HCT116 (cell line): ENCODE measurements at regions not wholly inside any gene's neighbourhood (a gene's known extent, or its start where the extent isn't known, plus 50 kb on each side); places are given as distances from the start of the nearest gene placed in this dataset.

ENCODE experiments used
- ATAC-seq: fragments of 200-7000 bp; cut with Tn5 transposase; 2 replicates; pipeline ENCODE4 v1.9.1; 2020; ENCODE audit warnings: mild to moderate bottlenecking, moderate library complexity
- BruUV-seq: library from RNA; stranded (reverse); fragments of 400-500 nt; replicated peaks from 2 replicates; lab custom pipeline; 2021; lab: Mats Ljungman, UMichigan
- CTCF ChIA-PET: fragments of 300-600 bp; sonication (Branson Sonifier 250); formaldehyde crosslinking; loops from one replicate; lab custom pipeline; 2021; ENCODE audit warnings: antibody characterized with exemption; lab: Charles Lee
- POLR2A ChIA-PET: fragments of 300-600, 350-600 bp; sonication (Branson Sonifier 250); formaldehyde crosslinking; loops from one replicate; lab custom pipeline; 2021; ENCODE audit warnings: antibody characterized with exemption; lab: Charles Lee
- RAD21 ChIA-PET, 2 experiments: fragments of 300-600 bp; sonication (Branson Sonifier 250); formaldehyde crosslinking; loops; one replicate each; lab custom pipeline; 2023; ENCODE audit warnings: low total read pairs in 2 of 2; ENCODE audit not compliant: uncharacterized antibody in 2 of 2, unreplicated experiment in 2 of 2, low non-redundant PET in 1 of 2; lab: Charles Lee
- DNase-seq: peaks from one replicate; pipeline ENCODE4 v3.0.0-alpha.2; 2010; ENCODE audit warnings: low read depth, low spot score
- H2AFZ ChIP-seq: fragments of 200-600 bp; shearing (Covaris generic), sonication (generic); 2 replicates; pipeline ENCODE4 v1.6.1; 2017; ENCODE audit warnings: low read depth, mixed run types, mixed read lengths, antibody characterized with exemption, low read length; ENCODE audit not compliant: poor library complexity, severe bottlenecking
- H3K27ac ChIP-seq: 2 replicates; pipeline ENCODE4 v1.5.1; 2012; ENCODE audit warnings: low read depth, low read length
- H3K27me3 ChIP-seq: fragments of 200-600 bp; sonication (generic); 2 replicates; pipeline ENCODE4 v1.6.1; 2016; ENCODE audit warnings: mixed run types, low read length, mixed read lengths; ENCODE audit not compliant: insufficient read depth
- H3K36me3 ChIP-seq, 2 experiments: fragments of 200-500 bp in 1 of 2; fragments of 200-600 bp in 1 of 2; sonication (Bioruptor generic) in 1 of 2; sonication (generic) in 1 of 2; 2 replicates each; pipeline versions ENCODE4 v1.5.1 to v1.6.1; 2014 to 2016; ENCODE audit warnings: low read length in 2 of 2, inconsistent platforms in 1 of 2, mixed read lengths in 1 of 2, mixed run types in 1 of 2; ENCODE audit not compliant: insufficient read depth in 2 of 2, control insufficient read depth in 1 of 2
- H3K4me1 ChIP-seq, 2 experiments: fragments of 200-600 bp in 1 of 2; sonication (generic) in 1 of 2; 2 replicates each; pipeline versions ENCODE4 v1.5.1 to v1.6.1; 2012 to 2017; ENCODE audit warnings: low read length in 2 of 2, inconsistent platforms in 1 of 2, mild to moderate bottlenecking in 1 of 2, mixed read lengths in 1 of 2, mixed run types in 1 of 2, moderate library complexity in 1 of 2; ENCODE audit not compliant: insufficient read depth in 2 of 2, control insufficient read depth in 1 of 2
- H3K4me2 ChIP-seq: fragments of 200-600 bp; sonication (generic); 2 replicates; pipeline ENCODE4 v1.6.1; 2017; ENCODE audit warnings: mixed run types, low read length, mixed read lengths
- H3K4me3 ChIP-seq, 2 experiments: fragments of 200-600 bp in 1 of 2; sonication (generic) in 1 of 2; replicated peaks in 1 of 2; 2 replicates each; pipeline ENCODE4 v1.5.1; 2011 to 2016; ENCODE audit warnings: low read length in 2 of 2, control low read depth in 1 of 2, low read depth in 1 of 2, mild to moderate bottlenecking in 1 of 2, mixed read lengths in 1 of 2, mixed run types in 1 of 2
- H3K79me2 ChIP-seq: fragments of 200-600 bp; sonication (generic); 2 replicates; pipeline ENCODE4 v1.6.1; 2017; ENCODE audit warnings: mild to moderate bottlenecking, mixed run types, low read length, moderate library complexity, mixed read lengths; ENCODE audit not compliant: insufficient read depth
- H3K9ac ChIP-seq: fragments of 200-600 bp; sonication (generic); 2 replicates; pipeline ENCODE4 v1.6.1; 2016; ENCODE audit warnings: low read length, mixed read lengths
- H3K9me2 ChIP-seq: fragments of 200-600 bp; sonication (generic), shearing (Covaris generic); 2 replicates; pipeline ENCODE4 v1.6.1; 2017; ENCODE audit warnings: mixed run types, mild to moderate bottlenecking, moderate library complexity; ENCODE audit not compliant: insufficient read depth
- H3K9me3 ChIP-seq, 2 experiments: fragments of 200-500 bp in 1 of 2; fragments of 200-600 bp in 1 of 2; sonication (Bioruptor generic) in 1 of 2; sonication (generic) in 1 of 2; 2 replicates each; pipeline ENCODE4 v1.6.1; 2014 to 2017; ENCODE audit warnings: low read length in 2 of 2, mixed read lengths in 2 of 2, inconsistent platforms in 1 of 2, low read depth in 1 of 2, mild to moderate bottlenecking in 1 of 2, mixed run types in 1 of 2, moderate library complexity in 1 of 2; ENCODE audit not compliant: control insufficient read depth in 1 of 2, insufficient read depth in 1 of 2
- H4K20me1 ChIP-seq: fragments of 200-600 bp; sonication (generic), shearing (Covaris generic); 2 replicates; pipeline ENCODE4 v1.6.1; 2017; ENCODE audit warnings: mixed run types, mild to moderate bottlenecking, moderate library complexity; ENCODE audit not compliant: insufficient read depth
- CBX3 ChIP-seq: IDR thresholded peaks from 2 replicates; pipeline ENCODE4 v1.6.1; 2012; ENCODE audit warnings: low read depth
- CEBPB ChIP-seq: IDR thresholded peaks from 2 replicates; pipeline ENCODE4 v1.6.1; 2012; ENCODE audit warnings: low read depth
- ELF1 ChIP-seq: IDR thresholded peaks from 2 replicates; pipeline ENCODE4 v1.6.1; 2012; ENCODE audit warnings: low read depth, borderline replicate concordance
- EZH2phosphoT487 ChIP-seq: fragments of 200-600 bp; IDR thresholded peaks from 2 replicates; pipeline ENCODE4 v1.6.1; 2018; ENCODE audit warnings: antibody characterized with exemption, borderline replicate concordance
- JUND ChIP-seq: IDR thresholded peaks from 2 replicates; pipeline ENCODE4 v1.6.1; 2012
- MAX ChIP-seq: IDR thresholded peaks from 2 replicates; pipeline ENCODE4 v1.6.1; 2012
- POLR2A ChIP-seq: IDR thresholded peaks from 2 replicates; pipeline ENCODE4 v1.7.0; 2011; ENCODE audit warnings: borderline replicate concordance; ENCODE audit not compliant: insufficient read depth, insufficient read length; ENCODE audit errors: extremely low read depth
- SRF ChIP-seq: IDR thresholded peaks from 2 replicates; pipeline ENCODE4 v1.6.1; 2012; ENCODE audit warnings: low read depth
- TCF7L2 ChIP-seq: IDR thresholded peaks from 2 replicates; pipeline ENCODE4 v1.7.0; 2011; ENCODE audit warnings: borderline replicate concordance, inconsistent platforms; ENCODE audit not compliant: insufficient read depth, insufficient read length; ENCODE audit errors: extremely low read depth
- ZFX ChIP-seq: fragments of 450-650 bp; IDR thresholded peaks from 2 replicates; pipeline ENCODE4 v1.6.1; 2017
- ZNF274 ChIP-seq: fragments of 200-500 bp; sonication (Bioruptor generic); IDR thresholded peaks from 2 replicates; pipeline ENCODE4 v1.6.1; 2014; ENCODE audit warnings: mild to moderate bottlenecking, low read depth, low read length, inconsistent platforms
- intact Hi-C: fragments of 100-400 bp; cut with micrococcal nuclease; formaldehyde crosslinking; loops from 2 replicates; pipeline ENCODE4 v1.10.0; 2022
- TF ChIP-seq, protein P1 (sequence below): IDR thresholded peaks from 2 replicates; pipeline ENCODE4 v1.6.1; 2012; ENCODE audit warnings: low read depth
- TF ChIP-seq, protein P2 (sequence below), 3 experiments: fragments of 200-600 bp in 1 of 3; sonication (generic) in 1 of 3; IDR thresholded peaks in 2 of 3; conservative IDR thresholded peaks in 1 of 3; 2 replicates each; pipeline ENCODE4 v1.5.1; 2012 to 2017; ENCODE audit warnings: low read depth in 2 of 3, low read length in 2 of 3, antibody characterized with exemption in 1 of 3, borderline replicate concordance in 1 of 3, control low read depth in 1 of 3, mild to moderate bottlenecking in 1 of 3, mixed read lengths in 1 of 3, mixed run types in 1 of 3, moderate library complexity in 1 of 3; ENCODE audit not compliant: insufficient read depth in 1 of 3
- TF ChIP-seq, protein P3 (sequence below): IDR thresholded peaks from 2 replicates; pipeline ENCODE4 v1.6.1; 2012
- TF ChIP-seq, protein P4 (sequence below): IDR thresholded peaks from 2 replicates; pipeline ENCODE4 v1.6.1; 2011; ENCODE audit warnings: mild to moderate bottlenecking, low read length, moderate library complexity; ENCODE audit not compliant: insufficient replicate concordance; ENCODE audit errors: extremely low read depth

GRCh38 chr14:29265852-29266251 is 499.3 kb downstream of the FOXG1 start:
- Histone ChIP-seq H3K79me2 (no peaks in the 10 kb centered on the region), H2AFZ (no peak overlapping the region), H3K4me3 (no peak overlapping the region), H3K36me3 (no peaks in the 10 kb centered on the region), H3K27me3 (no peaks in the 10 kb centered on the region), H3K4me2 (no peak overlapping the region), H3K9me2 (no peaks in the 10 kb centered on the region), H3K9me3 (peaks cover 6 to 11% of the 10 kb centered on the region in 2 experiments; a peak in 2 of 4 replicates), H4K20me1 (no peaks in the 10 kb centered on the region; the same call in 1 of the 2 replicates), H3K9ac (no peak overlapping the region), H3K4me1 (no peaks in the 10 kb centered on the region), H3K27ac (no peak overlapping the region)
- intact Hi-C loops, result no loop called here
- TF ChIP-seq, protein P1, sequence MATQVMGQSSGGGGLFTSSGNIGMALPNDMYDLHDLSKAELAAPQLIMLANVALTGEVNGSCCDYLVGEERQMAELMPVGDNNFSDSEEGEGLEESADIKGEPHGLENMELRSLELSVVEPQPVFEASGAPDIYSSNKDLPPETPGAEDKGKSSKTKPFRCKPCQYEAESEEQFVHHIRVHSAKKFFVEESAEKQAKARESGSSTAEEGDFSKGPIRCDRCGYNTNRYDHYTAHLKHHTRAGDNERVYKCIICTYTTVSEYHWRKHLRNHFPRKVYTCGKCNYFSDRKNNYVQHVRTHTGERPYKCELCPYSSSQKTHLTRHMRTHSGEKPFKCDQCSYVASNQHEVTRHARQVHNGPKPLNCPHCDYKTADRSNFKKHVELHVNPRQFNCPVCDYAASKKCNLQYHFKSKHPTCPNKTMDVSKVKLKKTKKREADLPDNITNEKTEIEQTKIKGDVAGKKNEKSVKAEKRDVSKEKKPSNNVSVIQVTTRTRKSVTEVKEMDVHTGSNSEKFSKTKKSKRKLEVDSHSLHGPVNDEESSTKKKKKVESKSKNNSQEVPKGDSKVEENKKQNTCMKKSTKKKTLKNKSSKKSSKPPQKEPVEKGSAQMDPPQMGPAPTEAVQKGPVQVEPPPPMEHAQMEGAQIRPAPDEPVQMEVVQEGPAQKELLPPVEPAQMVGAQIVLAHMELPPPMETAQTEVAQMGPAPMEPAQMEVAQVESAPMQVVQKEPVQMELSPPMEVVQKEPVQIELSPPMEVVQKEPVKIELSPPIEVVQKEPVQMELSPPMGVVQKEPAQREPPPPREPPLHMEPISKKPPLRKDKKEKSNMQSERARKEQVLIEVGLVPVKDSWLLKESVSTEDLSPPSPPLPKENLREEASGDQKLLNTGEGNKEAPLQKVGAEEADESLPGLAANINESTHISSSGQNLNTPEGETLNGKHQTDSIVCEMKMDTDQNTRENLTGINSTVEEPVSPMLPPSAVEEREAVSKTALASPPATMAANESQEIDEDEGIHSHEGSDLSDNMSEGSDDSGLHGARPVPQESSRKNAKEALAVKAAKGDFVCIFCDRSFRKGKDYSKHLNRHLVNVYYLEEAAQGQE, result no peak
- TF ChIP-seq ZFX, result no peak
- TF ChIP-seq, protein P2, sequence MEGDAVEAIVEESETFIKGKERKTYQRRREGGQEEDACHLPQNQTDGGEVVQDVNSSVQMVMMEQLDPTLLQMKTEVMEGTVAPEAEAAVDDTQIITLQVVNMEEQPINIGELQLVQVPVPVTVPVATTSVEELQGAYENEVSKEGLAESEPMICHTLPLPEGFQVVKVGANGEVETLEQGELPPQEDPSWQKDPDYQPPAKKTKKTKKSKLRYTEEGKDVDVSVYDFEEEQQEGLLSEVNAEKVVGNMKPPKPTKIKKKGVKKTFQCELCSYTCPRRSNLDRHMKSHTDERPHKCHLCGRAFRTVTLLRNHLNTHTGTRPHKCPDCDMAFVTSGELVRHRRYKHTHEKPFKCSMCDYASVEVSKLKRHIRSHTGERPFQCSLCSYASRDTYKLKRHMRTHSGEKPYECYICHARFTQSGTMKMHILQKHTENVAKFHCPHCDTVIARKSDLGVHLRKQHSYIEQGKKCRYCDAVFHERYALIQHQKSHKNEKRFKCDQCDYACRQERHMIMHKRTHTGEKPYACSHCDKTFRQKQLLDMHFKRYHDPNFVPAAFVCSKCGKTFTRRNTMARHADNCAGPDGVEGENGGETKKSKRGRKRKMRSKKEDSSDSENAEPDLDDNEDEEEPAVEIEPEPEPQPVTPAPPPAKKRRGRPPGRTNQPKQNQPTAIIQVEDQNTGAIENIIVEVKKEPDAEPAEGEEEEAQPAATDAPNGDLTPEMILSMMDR (IDR thresholded peaks at IDR 0.05 in 2 of 3, conservative IDR thresholded peaks at IDR 0.05 in 1 of 3; ENCODE audit: borderline replicate concordance in 1 of 3, insufficient read depth in 1 of 3, low read depth in 2 of 3, low read length in 2 of 3), result no peak
- TF ChIP-seq EZH2phosphoT487, result no peak
- no peak for TF ChIP-seq CEBPB
- TF ChIP-seq CBX3, result no peak
- TF ChIP-seq MAX, result no peak
- TF ChIP-seq POLR2A, result no peak
- TF ChIP-seq ZNF274, result no peak
- no peak for TF ChIP-seq SRF
- no peak for TF ChIP-seq TCF7L2
- TF ChIP-seq, protein P3, sequence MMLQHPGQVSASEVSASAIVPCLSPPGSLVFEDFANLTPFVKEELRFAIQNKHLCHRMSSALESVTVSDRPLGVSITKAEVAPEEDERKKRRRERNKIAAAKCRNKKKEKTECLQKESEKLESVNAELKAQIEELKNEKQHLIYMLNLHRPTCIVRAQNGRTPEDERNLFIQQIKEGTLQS, result no peak
- no peak for TF ChIP-seq JUND
- no peak for TF ChIP-seq ELF1
- TF ChIP-seq, protein P4, sequence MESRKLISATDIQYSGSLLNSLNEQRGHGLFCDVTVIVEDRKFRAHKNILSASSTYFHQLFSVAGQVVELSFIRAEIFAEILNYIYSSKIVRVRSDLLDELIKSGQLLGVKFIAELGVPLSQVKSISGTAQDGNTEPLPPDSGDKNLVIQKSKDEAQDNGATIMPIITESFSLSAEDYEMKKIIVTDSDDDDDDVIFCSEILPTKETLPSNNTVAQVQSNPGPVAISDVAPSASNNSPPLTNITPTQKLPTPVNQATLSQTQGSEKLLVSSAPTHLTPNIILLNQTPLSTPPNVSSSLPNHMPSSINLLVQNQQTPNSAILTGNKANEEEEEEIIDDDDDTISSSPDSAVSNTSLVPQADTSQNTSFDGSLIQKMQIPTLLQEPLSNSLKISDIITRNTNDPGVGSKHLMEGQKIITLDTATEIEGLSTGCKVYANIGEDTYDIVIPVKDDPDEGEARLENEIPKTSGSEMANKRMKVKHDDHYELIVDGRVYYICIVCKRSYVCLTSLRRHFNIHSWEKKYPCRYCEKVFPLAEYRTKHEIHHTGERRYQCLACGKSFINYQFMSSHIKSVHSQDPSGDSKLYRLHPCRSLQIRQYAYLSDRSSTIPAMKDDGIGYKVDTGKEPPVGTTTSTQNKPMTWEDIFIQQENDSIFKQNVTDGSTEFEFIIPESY, result no peak
- RAD21 ChIA-PET, result no interaction called here
- POLR2A ChIA-PET, result no interaction called here
- DNase-seq (no peak), ATAC-seq (no peak)
- CTCF ChIA-PET, result no interaction called here
- no TSS peak for BruUV-seq
